ENCODE measurements at regions not wholly inside any gene's neighbourhood (a gene's known extent, or its start where the extent isn't known, plus 50 kb on each side); places are given as distances from the start of the nearest gene placed in this dataset.

DNA sequence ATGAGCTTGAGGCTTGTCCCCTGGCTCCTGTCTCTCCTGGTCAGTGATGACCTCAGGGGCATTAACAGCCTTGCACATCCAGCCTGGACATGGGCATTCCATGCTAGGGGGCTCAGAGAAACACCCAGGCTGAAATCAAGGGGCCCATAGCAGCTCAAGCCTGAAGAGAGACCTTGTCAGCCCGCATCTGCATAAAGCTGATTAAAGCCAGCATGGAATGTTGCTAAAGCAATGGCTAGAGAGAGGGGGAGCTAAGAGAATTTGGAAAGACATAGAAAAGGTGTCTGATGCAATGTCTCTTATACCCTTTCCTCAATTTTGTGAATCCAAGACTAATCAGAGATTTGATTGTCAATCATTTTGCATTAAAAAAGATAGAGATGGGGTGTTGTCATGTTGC lies 51.4 kb upstream of the WSCD1 start:
- TF ChIP-seq POLR2AphosphoS5 (IDR thresholded peaks at IDR 0.05): no peak
- TF ChIP-seq POLR2A (IDR thresholded peaks at IDR 0.05): no peak
- TF ChIP-seq, protein P1, sequence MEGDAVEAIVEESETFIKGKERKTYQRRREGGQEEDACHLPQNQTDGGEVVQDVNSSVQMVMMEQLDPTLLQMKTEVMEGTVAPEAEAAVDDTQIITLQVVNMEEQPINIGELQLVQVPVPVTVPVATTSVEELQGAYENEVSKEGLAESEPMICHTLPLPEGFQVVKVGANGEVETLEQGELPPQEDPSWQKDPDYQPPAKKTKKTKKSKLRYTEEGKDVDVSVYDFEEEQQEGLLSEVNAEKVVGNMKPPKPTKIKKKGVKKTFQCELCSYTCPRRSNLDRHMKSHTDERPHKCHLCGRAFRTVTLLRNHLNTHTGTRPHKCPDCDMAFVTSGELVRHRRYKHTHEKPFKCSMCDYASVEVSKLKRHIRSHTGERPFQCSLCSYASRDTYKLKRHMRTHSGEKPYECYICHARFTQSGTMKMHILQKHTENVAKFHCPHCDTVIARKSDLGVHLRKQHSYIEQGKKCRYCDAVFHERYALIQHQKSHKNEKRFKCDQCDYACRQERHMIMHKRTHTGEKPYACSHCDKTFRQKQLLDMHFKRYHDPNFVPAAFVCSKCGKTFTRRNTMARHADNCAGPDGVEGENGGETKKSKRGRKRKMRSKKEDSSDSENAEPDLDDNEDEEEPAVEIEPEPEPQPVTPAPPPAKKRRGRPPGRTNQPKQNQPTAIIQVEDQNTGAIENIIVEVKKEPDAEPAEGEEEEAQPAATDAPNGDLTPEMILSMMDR (IDR thresholded peaks at IDR 0.05): no peak
- WGBS: 71% methylated on average over 1 of the region's 1 CpG
- no peaks in the 10 kb centered on the region for H3K4me1 ChIP-seq (replicated peaks)
- H3K9me3 ChIP-seq: no peaks in the 10 kb centered on the region
- DNase-seq (ENCODE audit: low spot score): no peak
- H3K4me3 ChIP-seq: no peak overlapping the region
- no peaks in the 10 kb centered on the region for H3K27me3 ChIP-seq (replicated peaks; ENCODE audit: insufficient read depth)
- H3K27ac ChIP-seq: no peak overlapping the region
- intact Hi-C loops (cut with DNase I): no loop called here
- H3K36me3 ChIP-seq: no peaks in the 10 kb centered on the region

DNA sequence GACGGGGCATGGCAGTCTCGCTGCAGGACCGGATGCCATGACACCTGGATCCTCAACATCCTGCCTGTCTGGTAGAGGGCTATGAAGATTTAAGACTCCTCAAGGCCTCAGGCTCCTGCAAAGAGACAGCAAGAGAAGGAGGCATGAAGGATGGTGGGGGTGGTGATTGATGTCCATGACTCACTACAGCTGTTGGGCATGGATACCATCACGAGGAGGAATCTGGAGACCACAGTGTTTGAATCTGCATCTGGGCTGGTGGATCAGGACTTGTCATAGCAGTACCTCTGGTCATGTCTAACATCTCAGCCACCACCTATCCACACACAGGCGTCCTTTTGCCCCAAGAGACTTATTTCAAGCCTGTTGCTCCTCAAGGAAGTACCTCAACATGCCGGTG lies 50.2 kb upstream of the WSCD1 start:
- TF ChIP-seq POLR2AphosphoS5 (IDR thresholded peaks at IDR 0.05): no peak
- no peak for TF ChIP-seq POLR2A (IDR thresholded peaks at IDR 0.05)
- TF ChIP-seq, protein P1 (IDR thresholded peaks at IDR 0.05): no peak
- Histone ChIP-seq H3K9me3 (no peaks in the 10 kb centered on the region), H3K27me3 (replicated peaks; ENCODE audit: insufficient read depth) (no peaks in the 10 kb centered on the region), H3K27ac (no peak overlapping the region), H3K36me3 (no peaks in the 10 kb centered on the region), H3K4me3 (no peak overlapping the region), H3K4me1 (replicated peaks) (no peaks in the 10 kb centered on the region)
- 88% methylated on average over 6 of the region's 6 CpGs for WGBS
- intact Hi-C loops (cut with DNase I): no loop called here
- no peak for DNase-seq (ENCODE audit: low spot score)

DNA sequence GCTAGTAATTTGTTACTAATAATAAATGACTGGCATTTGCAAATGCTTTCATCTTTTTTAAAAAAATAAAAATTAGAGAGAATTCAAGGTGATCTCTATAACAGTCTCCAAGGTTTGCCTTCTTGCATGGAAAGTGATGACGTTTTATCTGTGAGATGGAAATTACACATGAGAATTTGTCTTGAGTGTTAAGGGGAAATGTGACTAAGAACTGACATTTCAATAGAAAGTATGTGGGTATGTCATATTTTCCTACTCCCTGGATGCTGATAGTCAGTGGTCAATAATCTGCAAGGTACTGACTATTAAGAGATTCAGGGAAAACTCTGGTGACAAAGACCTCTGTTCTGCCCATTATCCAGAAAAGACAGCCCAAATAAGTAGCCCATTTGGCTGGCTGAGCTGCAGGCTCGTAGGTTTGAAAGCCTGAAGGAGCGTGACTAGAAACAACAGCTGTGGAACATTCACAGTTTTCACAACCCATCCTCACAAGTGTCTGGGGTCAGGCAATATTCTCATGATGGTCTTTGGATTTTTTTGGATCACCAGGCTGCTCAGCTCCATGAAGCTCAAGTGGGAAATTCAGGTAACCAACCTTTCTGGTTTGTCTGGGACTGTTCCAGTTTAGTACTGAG lies 49.7 kb upstream of the WSCD1 start:
- Histone ChIP-seq H3K27ac (no peak overlapping the region), H3K27me3 (replicated peaks; ENCODE audit: insufficient read depth) (no peaks in the 10 kb centered on the region), H3K9me3 (no peaks in the 10 kb centered on the region), H3K4me3 (no peak overlapping the region), H3K4me1 (replicated peaks) (no peaks in the 10 kb centered on the region), H3K36me3 (no peaks in the 10 kb centered on the region)
- TF ChIP-seq POLR2AphosphoS5 (IDR thresholded peaks at IDR 0.05): no peak
- TF ChIP-seq POLR2A (IDR thresholded peaks at IDR 0.05): no peak
- TF ChIP-seq, protein P1 (IDR thresholded peaks at IDR 0.05): no peak
- 59% methylated on average over 3 of the region's 3 CpGs for WGBS
- no peak for DNase-seq (ENCODE audit: low spot score)
- intact Hi-C loops (cut with DNase I): no loop called here

All from prostate gland (tissue), 2 donors.